HEK293T (cell line): ENCODE measurements at regions not wholly inside any gene's neighbourhood (a gene's known extent, or its start where the extent isn't known, plus 50 kb on each side); places are given as distances from the start of the nearest gene placed in this dataset.

Experiments used
- BHLHE40 ChIP-seq: fragments of 450-650 bp; IDR thresholded peaks from 2 replicates; pipeline ENCODE4 v1.6.1; 2016; ENCODE audit warnings: mild to moderate bottlenecking, moderate library complexity, borderline replicate concordance
- FOXA1 ChIP-seq: fragments of 450-650 bp; IDR thresholded peaks from 2 replicates; pipeline ENCODE4 v1.6.1; 2016; ENCODE audit warnings: mild to moderate bottlenecking
- SP1 ChIP-seq: fragments of 450-650 bp; IDR thresholded peaks from 2 replicates; pipeline ENCODE4 v1.6.1; 2017
- ZNF384 ChIP-seq: fragments of 450-650 bp; IDR thresholded peaks from 2 replicates; pipeline ENCODE4 v1.6.1; 2016

- TF ChIP-seq SP1 (no peak), ZNF384 (no peak), BHLHE40 (no peak), FOXA1 (no peak)
Observed at GRCh38 chr10:70990681-70991080, 102.3 kb upstream of the PCBD1 start.
